ENCODE measurements at regions not wholly inside any gene's neighbourhood (a gene's known extent, or its start where the extent isn't known, plus 50 kb on each side); places are given as distances from the start of the nearest gene placed in this dataset.

DNA sequence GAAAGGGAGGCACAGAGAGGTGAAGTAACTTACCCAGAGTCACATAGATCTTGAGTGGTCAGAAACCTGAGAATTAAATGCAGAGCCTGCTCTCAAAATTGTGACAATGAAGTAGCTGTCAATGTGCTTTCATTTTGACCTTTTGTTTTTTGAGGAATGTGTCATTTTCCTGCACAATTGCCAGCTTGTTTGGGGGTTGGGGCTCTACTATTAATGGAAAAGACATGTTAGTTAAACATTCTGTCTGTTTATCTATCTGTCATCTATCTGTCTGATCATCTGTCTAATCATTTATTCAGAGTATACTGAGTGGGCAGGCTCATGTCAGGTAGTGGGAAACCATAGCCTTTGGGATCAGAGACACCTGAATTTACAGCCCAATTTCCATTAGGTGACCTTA is 428.4 kb downstream of the TSN start:
- no peak for DNase-seq

GRCh38 chr2:122186761-122187222 is 431.3 kb downstream of the TSN start:
- DNase-seq, result no peak

DNA sequence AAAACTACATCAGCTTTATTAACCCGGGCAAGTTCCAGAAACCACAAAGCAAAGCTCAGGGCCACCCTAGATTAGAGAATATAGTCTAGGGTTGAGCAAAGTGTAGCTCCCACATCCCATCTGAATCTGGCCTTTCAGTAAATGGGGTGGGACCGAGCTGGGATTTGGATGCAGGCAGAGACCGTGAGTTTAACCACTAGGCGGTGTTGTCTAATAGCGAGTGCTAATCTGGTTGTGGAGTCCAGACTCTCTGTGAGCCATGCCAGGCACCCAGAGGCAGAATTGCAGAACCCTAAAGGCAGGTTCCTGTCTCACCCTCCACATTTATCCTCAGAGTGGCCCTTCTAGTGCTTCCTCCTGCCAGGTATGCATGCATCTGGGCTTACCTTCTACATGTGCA is 435.9 kb downstream of the TSN start:
- DNase-seq, result no peak

DNA sequence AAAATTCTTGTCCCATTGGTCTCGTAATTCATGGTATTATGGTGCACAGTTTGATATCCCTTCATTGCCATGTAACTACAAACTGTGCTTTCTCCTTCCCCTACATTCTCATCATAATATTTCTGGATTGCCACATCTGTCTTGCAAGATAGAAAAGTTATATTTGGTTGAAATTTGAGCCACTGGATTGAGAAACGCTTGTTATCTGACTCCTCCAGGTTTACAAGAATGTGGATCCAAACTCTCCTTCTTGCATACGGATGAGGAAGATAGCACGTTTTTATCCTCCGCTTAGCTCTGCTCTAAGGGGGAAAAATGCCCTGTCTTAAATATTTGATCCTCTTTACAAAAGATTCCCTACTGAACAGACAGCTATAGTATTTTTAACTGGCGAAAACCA is 438.2 kb downstream of the TSN start:
- DNase-seq, result no peak

DNA sequence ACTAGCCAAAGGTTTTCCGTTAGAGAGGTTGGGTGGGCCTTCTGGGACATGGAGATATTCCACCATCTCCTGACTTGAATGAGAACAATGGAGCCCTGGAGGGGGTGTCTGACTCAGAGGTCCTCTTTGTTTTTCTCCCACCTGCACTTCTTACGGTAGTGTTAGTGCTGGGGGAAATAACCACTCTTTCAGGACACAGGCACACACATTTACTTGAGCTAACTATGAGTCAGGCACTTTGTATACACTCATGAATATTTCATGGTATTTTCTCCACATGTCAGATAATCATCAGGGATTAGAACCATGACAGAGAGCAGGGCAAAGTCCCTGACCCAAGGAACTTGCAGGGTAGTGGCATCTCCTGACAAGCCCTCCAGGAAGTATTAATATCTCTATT is 439.1 kb downstream of the TSN start:
- no peak for DNase-seq

DNA sequence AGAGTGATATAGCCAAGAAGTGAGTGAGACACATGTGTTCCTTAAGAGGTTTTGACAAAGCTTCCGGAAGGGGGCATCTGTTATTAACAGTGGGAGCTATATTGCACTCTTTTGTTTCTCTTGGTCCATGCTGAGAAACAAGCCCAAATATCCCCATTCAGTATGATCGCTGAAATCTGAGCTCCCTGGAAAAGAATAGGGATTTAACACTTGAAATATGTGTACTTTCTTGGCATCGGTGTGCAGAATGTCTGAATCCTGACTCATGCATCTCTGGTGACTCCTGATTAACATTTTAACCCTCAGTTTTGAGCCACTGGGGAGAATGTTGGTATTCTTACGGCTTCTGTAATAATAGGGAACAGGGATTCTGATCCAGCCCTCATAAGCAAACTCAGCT is 448.1 kb downstream of the TSN start:
- no peak for DNase-seq

GRCh38 chr2:122205641-122206040 is 450.2 kb downstream of the TSN start:
- no peak for DNase-seq

- DNase-seq, result no peak
Observed at GRCh38 chr2:122206101-122206500, 450.6 kb downstream of the TSN start.

- no peak for DNase-seq
Observed at GRCh38 chr2:122209377-122209776, 453.9 kb downstream of the TSN start.

DNA sequence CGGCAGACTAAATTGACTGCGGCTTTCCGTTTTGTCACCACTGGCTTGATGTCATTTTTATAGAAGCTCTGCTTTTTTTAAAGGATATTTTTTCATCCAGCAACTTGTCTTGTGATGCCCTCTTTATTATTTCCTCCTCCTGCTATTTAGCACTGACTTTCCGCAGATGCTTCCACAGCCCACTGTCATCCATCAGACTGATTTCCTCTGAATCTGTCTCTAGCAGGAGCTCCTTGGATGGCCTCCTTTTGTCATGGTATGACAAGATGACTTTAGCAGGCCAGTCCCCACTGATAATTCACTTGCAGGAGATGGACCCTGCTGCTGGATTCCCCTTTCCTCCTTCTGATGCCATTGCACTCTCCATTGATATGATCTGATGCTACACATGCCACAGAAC is 454.6 kb downstream of the TSN start:
- no peak for DNase-seq

DNA sequence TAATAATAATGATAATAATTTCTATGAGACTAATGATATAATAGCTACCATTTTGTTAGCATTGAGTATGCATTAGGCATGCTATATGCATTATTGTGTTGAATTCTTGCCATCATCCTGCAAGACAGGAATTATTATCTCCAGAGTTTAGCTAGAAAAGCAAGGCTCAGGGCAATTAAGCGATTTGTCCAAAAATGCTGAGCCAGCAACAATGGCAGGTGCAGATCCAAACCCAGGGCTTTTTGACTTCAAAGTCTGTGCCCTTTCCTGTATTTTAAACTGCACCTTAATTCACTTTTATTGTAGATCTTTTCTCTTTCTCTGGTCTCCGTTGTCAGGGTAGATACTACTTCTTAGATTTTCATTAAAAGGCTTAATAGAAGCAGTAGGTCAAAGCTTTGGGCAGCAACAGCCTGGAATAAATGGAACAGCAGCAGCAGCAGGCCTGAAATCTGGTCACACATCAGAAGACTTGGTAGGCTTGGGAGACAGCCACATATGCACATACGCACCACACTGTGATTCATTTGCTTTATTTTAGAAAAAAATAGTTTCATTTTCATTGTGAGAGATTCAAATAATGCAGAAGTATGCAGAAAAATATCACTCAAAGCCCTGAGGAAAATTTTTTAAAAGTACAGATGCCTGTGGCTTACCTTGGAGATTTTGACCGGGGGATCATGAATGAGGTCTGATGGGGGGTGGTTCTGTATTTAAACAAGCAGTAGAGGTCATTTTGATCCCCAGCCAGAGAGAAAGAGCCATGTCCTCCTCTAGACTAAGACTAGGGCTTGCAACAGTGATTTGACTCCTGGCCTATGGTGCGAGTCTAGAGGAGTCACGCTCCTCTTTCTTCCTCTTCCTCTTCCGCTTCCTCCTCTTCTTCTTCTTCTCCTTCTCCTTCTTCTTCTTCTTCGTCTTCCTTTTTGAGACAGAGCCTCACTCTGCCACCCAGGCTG is 455.7 kb downstream of the TSN start:
- DNase-seq, result no peak

GRCh38 chr2:122213312-122213711 is 457.9 kb downstream of the TSN start:
- DNase-seq, result no peak

- no peak for DNase-seq
Observed at GRCh38 chr2:122216071-122216470, 460.6 kb downstream of the TSN start.

DNA sequence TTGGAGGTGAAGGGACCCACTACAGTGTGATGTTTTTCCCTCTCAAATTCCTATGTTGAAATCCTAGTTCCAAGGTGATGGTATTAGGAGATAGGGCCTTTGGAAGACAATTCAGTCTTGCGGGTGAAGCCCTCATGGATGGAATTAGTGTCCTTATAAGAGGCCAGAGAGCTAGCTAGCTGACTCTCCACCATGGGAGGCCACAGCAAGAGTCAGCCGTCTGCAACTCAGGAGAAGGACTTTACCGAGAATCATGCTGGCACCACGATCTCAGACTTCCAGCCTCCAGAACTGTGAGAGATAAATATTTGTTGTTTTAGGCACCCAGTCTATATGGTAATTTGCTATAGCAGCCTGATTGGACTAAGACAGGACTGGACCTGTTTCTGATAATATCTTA is 461.4 kb downstream of the TSN start:
- no peak for DNase-seq

GRCh38 chr2:122218596-122218995 is 463.1 kb downstream of the TSN start:
- no peak for DNase-seq

- DNase-seq, result no peak
Observed at GRCh38 chr2:122219504-122219903, 464.1 kb downstream of the TSN start.

DNA sequence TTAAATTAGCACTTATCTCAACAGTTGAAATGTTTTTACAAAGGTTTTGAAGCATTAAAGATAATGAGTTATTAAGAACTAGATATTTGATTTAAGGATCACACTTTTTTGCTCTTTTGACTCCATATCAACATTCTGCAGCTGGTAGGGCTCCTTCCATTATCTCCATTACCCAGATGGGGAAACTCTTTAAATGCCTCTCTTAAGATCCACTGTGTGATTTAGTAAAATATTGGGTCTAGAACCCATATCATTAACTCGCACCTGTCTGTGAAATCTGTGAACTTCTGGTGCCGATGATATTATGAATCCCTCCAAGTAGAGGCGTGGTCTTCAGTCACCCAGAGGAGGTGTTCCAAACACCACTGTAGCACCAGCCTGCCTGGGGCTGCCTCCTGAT is 466.2 kb downstream of the TSN start:
- no peak for DNase-seq

GRCh38 chr2:122231296-122231695 is 475.8 kb downstream of the TSN start:
- DNase-seq, result no peak

- no peak for DNase-seq
Observed at GRCh38 chr2:122233372-122233771, 477.9 kb downstream of the TSN start.

DNA sequence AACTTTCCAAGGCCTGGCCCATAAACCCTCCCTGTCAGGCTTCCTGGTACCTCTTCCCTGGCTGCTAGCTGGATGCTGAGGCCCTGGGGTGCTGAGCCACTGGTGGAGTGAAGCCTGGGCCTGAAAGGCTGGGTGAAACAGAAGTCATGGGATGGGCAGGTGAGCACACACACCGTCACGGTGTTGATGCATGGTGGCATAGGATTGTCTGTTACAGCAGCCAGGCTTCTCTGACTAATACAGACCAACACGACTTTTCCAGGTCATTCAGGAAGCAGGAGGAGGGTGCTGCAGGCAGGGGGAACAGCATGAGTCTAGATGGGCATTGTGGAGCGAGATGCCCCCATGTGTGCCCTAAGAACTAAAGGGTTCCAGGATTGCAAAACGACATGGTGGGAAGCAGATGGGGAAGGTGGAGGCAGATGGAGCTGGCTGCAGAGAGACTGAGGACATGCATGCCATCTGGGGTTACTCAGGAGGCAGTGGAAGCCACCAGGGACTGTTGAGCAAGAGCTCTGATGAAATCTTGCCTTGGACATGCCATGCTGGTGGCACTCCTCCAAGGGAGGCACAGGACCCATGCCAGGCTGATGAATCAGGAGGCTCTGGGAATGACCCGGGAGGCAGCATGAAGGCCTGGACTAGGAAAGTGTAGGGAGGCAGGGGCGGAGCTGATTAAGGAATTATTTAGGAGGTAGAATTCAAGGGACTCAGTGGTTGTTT is 480.9 kb downstream of the TSN start:
- no peak for DNase-seq

GRCh38 chr2:122236925-122237324 is 481.5 kb downstream of the TSN start:
- DNase-seq, result no peak

- no peak for DNase-seq
Observed at GRCh38 chr2:122237450-122237849, 482.0 kb downstream of the TSN start.

DNA sequence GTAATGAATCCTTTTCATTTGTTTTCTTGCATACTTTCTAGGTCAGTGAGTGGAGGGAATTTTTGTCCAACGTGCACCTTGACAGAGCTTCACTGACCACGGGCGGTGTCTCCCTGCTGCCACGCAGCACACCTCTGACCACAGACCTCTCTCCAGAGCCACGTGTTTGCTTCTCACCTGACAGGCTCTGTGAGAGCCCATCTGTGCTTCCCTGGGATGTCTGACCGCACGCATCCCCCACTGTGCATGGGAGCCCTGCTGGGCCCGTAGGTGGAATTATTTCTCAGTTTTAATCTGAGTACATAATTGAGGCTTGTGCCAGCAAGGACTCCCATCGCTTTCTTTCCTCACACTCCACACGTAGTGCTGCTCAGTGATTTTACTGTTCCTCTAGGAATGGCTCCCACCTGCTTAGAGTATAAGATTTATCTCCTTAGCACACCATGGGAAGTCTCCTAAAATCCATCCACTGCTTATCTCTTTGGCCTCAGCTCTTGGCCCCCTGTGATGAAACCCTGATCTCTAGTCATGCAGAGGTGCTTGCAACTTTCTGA is 482.6 kb downstream of the TSN start:
- no peak for DNase-seq

DNA sequence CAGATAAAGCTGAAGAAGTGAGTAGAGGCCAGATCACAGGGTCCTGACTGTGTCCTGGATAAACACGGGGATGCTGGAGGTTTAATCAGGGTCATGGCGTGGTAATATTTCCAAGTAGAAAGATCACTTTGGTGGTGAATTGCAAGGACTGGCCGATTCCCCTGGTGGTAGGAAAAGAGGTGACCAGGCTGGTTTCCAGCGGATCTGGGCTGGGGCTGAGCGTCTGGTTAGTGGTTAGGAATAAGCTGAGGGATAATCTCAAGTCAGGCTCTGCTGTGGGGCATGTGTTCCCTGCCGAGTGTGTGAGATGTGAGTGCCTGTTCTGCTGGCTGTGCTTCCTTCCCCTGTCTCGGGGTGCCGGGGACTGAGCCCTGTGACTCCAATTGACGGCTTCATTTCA is 484.0 kb downstream of the TSN start:
- no peak for DNase-seq
